ENCODE measurements at regions not wholly inside any gene's neighbourhood (a gene's known extent, or its start where the extent isn't known, plus 50 kb on each side); places are given as distances from the start of the nearest gene placed in this dataset.

DNA sequence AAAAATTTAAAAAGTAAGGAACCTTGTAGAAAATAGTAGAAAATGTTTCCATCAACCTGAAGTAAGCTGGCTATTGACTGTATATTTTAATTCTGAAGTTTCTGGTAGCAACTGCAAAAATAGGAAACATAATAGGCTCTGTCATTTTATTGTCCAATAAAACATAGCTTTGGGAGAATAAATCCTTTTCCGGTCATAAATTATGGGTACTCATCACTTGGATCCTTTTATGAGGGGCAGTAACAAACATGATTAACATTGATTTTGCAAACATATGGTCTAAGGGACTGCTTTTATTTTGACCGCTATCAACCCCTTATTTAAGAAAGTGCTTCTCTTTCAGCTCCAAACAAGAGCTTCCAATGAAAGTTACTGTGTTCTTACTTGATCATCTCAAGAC lies 495.9 kb upstream of the ANKRD30A start:
- Histone ChIP-seq H3K27me3 (ENCODE audit: control insufficient read depth in 2 of 2, insufficient read depth in 2 of 2, low read length in 2 of 2) (no peaks in the 10 kb centered on the region), H3K9me3 (ENCODE audit: control insufficient read depth in 2 of 2, low read length in 2 of 2) (peaks cover 2 to 4% of the 10 kb centered on the region in 2 donors), H3K4me3 (ENCODE audit: low read length in 2 of 2) (no peak overlapping the region), H3K9ac (ENCODE audit: low read depth in 1 of 2, low read length in 2 of 2) (no peak overlapping the region), H3K36me3 (ENCODE audit: control insufficient read depth in 2 of 2, insufficient read depth in 2 of 2, low read length in 2 of 2) (no peaks in the 10 kb centered on the region), H3K27ac (ENCODE audit: low read depth in 2 of 2, low read length in 2 of 2) (no peak overlapping the region), H3K4me1 (ENCODE audit: control insufficient read depth in 2 of 2, insufficient read depth in 2 of 2, low read length in 2 of 2) (no peaks in the 10 kb centered on the region)

DNA sequence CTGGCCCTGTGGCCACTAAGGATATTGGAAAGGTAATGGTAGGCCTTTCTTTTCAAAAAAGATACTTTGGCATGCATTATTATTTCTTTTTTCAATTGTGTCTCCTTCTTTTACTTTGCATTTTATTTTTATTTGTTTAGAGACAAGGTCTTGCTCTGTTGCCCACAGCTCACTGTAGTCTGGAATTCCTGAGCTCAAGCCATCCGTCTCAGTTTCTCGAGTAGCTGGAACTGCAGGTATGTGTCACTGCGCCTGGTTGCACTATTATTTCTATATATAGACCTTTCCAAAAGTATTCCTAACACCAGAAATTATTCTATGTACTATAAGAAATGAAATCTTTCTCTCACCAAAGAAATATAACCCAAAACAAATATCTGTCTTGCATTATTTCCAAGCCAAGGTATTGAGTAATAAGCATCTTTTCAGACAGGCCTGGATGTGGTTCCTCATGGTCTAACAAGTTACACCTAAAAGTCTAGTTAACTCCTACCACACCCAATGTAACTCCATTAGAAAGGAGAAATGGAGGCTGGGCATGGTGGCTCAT lies 500.8 kb upstream of the ANKRD30A start:
- Histone ChIP-seq H3K4me1 (ENCODE audit: control insufficient read depth in 2 of 2, insufficient read depth in 2 of 2, low read length in 2 of 2) (no peaks in the 10 kb centered on the region), H3K27me3 (ENCODE audit: control insufficient read depth in 2 of 2, insufficient read depth in 2 of 2, low read length in 2 of 2) (no peaks in the 10 kb centered on the region), H3K36me3 (ENCODE audit: control insufficient read depth in 2 of 2, insufficient read depth in 2 of 2, low read length in 2 of 2) (no peaks in the 10 kb centered on the region), H3K9ac (ENCODE audit: low read depth in 1 of 2, low read length in 2 of 2) (no peak overlapping the region), H3K4me3 (ENCODE audit: low read length in 2 of 2) (no peak overlapping the region), H3K27ac (ENCODE audit: low read depth in 2 of 2, low read length in 2 of 2) (no peak overlapping the region), H3K9me3 (ENCODE audit: control insufficient read depth in 2 of 2, low read length in 2 of 2) (peaks cover 2 to 4% of the 10 kb centered on the region in 2 donors)

GRCh38 chr10:36621346-36621745 lies 504.1 kb upstream of the ANKRD30A start:
- Histone ChIP-seq H3K4me1 (ENCODE audit: control insufficient read depth in 2 of 2, insufficient read depth in 2 of 2, low read length in 2 of 2) (no peaks in the 10 kb centered on the region), H3K4me3 (ENCODE audit: low read length in 2 of 2) (no peak overlapping the region), H3K9me3 (ENCODE audit: control insufficient read depth in 2 of 2, low read length in 2 of 2) (peaks cover 0 to 4% of the 10 kb centered on the region in 2 donors), H3K27me3 (ENCODE audit: control insufficient read depth in 2 of 2, insufficient read depth in 2 of 2, low read length in 2 of 2) (no peaks in the 10 kb centered on the region), H3K9ac (ENCODE audit: low read depth in 1 of 2, low read length in 2 of 2) (no peak overlapping the region), H3K27ac (ENCODE audit: low read depth in 2 of 2, low read length in 2 of 2) (no peak overlapping the region), H3K36me3 (ENCODE audit: control insufficient read depth in 2 of 2, insufficient read depth in 2 of 2, low read length in 2 of 2) (no peaks in the 10 kb centered on the region)

- H3K4me3 ChIP-seq (ENCODE audit: low read length in 2 of 2), result no peak overlapping the region
- H3K36me3 ChIP-seq (ENCODE audit: control insufficient read depth in 2 of 2, insufficient read depth in 2 of 2, low read length in 2 of 2), result no peaks in the 10 kb centered on the region
Observed at GRCh38 chr10:36612436-36612835, 513.0 kb upstream of the ANKRD30A start.

DNA sequence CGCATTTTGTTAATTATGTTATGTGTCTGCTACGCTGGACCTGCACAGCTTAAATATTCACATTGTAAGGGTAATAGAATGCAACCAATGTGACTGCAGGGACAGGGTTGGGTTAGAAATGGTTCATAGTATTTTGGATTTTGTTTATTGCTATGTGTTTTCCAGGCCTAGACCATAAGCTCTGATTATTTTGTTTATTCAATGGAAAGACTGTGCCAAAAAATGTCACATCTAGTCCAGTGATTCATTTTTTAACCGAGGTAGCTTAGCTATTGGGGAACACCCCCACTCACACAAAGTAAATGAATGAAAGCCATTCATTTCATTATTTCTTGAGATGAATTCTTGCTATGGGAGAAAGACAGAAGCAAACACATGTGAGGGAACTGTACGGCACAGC lies 516.5 kb upstream of the ANKRD30A start:
- H3K9ac ChIP-seq (ENCODE audit: low read depth in 1 of 2, low read length in 2 of 2), result no peak overlapping the region

More at GRCh38 chr10:36612436-36612835, 513.0 kb upstream of the ANKRD30A start:
- H3K27me3 ChIP-seq (ENCODE audit: control insufficient read depth in 2 of 2, insufficient read depth in 2 of 2, low read length in 2 of 2), result no peaks in the 10 kb centered on the region
- no peak overlapping the region for H3K27ac ChIP-seq (ENCODE audit: low read depth in 2 of 2, low read length in 2 of 2)
- H3K9ac ChIP-seq (ENCODE audit: low read depth in 1 of 2, low read length in 2 of 2), result no peak overlapping the region
- no peaks in the 10 kb centered on the region for H3K9me3 ChIP-seq (ENCODE audit: control insufficient read depth in 2 of 2, low read length in 2 of 2)
- no peaks in the 10 kb centered on the region for H3K4me1 ChIP-seq (ENCODE audit: control insufficient read depth in 2 of 2, insufficient read depth in 2 of 2, low read length in 2 of 2)

DNA sequence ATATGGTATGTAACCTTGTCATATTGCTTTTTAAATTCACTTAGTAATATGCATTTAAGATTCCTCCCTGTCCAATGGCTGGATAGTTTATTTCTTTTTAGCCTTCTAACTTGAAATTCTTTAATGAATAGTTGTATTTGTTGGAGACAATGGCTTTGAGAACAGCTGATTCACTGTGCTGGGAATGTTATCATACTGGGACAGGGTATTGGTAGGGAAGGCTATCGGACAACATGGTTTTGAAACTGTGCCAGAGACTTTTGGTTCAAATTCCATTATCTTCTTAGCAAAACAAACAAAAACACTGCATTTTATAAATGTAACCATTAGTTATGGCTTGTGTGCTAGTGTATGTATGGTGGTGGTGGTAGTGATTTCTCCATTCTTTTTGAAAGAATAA lies 517.1 kb upstream of the ANKRD30A start:
- H3K36me3 ChIP-seq (ENCODE audit: control insufficient read depth in 2 of 2, insufficient read depth in 2 of 2, low read length in 2 of 2), result no peaks in the 10 kb centered on the region
- H3K27ac ChIP-seq (ENCODE audit: low read depth in 2 of 2, low read length in 2 of 2), result no peak overlapping the region
- no peaks in the 10 kb centered on the region for H3K9me3 ChIP-seq (ENCODE audit: control insufficient read depth in 2 of 2, low read length in 2 of 2)
- no peaks in the 10 kb centered on the region for H3K4me1 ChIP-seq (ENCODE audit: control insufficient read depth in 2 of 2, insufficient read depth in 2 of 2, low read length in 2 of 2)
- H3K4me3 ChIP-seq (ENCODE audit: low read length in 2 of 2), result no peak overlapping the region
- H3K27me3 ChIP-seq (ENCODE audit: control insufficient read depth in 2 of 2, insufficient read depth in 2 of 2, low read length in 2 of 2), result no peaks in the 10 kb centered on the region
- no peak overlapping the region for H3K9ac ChIP-seq (ENCODE audit: low read depth in 1 of 2, low read length in 2 of 2)

More for the DNA sequence above, 516.5 kb upstream of the ANKRD30A start:
- H3K27ac ChIP-seq (ENCODE audit: low read depth in 2 of 2, low read length in 2 of 2), result no peak overlapping the region
- no peak overlapping the region for H3K4me3 ChIP-seq (ENCODE audit: low read length in 2 of 2)
- no peaks in the 10 kb centered on the region for H3K9me3 ChIP-seq (ENCODE audit: control insufficient read depth in 2 of 2, low read length in 2 of 2)
- H3K27me3 ChIP-seq (ENCODE audit: control insufficient read depth in 2 of 2, insufficient read depth in 2 of 2, low read length in 2 of 2), result no peaks in the 10 kb centered on the region
- H3K4me1 ChIP-seq (ENCODE audit: control insufficient read depth in 2 of 2, insufficient read depth in 2 of 2, low read length in 2 of 2), result no peaks in the 10 kb centered on the region
- H3K36me3 ChIP-seq (ENCODE audit: control insufficient read depth in 2 of 2, insufficient read depth in 2 of 2, low read length in 2 of 2), result no peaks in the 10 kb centered on the region

DNA sequence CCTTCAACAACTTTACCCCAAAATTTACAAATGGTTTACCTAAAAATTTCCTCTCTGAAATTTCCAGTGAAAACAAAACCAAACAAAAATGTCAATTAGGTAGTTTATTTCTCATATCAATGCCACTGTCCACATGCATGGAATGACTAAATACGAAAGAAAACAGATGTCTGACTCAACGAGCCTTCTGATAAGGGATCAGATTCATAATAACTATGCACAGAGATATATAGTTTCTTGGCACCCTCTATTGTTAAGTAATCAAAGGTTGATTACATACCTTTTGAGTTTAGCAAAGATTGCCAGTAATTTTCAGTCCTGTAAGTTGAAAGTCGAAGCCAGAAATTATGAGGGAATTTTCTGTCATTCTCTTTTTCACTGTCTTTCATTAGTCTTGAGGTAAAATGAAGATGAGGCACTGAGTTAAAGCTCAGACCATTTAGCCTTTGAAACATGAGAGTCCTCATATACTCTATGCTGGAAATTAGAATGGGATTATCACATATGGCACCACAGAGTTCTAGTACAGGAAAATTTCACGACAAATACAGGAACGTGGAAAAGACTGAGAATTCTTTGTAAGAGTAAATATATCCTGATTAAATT lies 519.1 kb upstream of the ANKRD30A start:
- Histone ChIP-seq H3K4me3 (ENCODE audit: low read length in 2 of 2) (no peak overlapping the region), H3K4me1 (ENCODE audit: control insufficient read depth in 2 of 2, insufficient read depth in 2 of 2, low read length in 2 of 2) (no peaks in the 10 kb centered on the region), H3K9me3 (ENCODE audit: control insufficient read depth in 2 of 2, low read length in 2 of 2) (no peaks in the 10 kb centered on the region), H3K27me3 (ENCODE audit: control insufficient read depth in 2 of 2, insufficient read depth in 2 of 2, low read length in 2 of 2) (no peaks in the 10 kb centered on the region), H3K27ac (ENCODE audit: low read depth in 2 of 2, low read length in 2 of 2) (no peak overlapping the region), H3K9ac (ENCODE audit: low read depth in 1 of 2, low read length in 2 of 2) (no peak overlapping the region), H3K36me3 (ENCODE audit: control insufficient read depth in 2 of 2, insufficient read depth in 2 of 2, low read length in 2 of 2) (no peaks in the 10 kb centered on the region)

DNA sequence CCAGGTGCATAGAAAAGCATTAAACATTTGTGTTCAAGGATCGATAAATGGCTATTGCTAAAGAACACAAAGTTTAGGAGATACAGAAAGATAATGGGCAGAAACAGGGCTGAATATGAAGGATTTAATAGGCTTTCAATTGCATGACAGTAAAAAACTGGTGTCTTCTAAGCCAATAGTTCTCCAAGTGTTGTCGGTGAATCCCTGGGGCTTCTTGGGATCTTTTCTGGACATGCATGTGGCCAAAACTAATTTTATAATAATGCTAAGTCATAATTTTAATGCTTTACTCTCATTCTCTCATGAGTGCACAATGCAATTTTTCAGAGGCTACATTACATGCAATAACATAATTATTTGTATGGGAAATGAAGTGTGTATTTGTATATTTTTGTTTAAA lies 521.1 kb upstream of the ANKRD30A start:
- H3K9me3 ChIP-seq (ENCODE audit: control insufficient read depth in 2 of 2, low read length in 2 of 2), result no peaks in the 10 kb centered on the region
- H3K4me3 ChIP-seq (ENCODE audit: low read length in 2 of 2), result no peak overlapping the region
- no peak overlapping the region for H3K9ac ChIP-seq (ENCODE audit: low read depth in 1 of 2, low read length in 2 of 2)
- no peak overlapping the region for H3K27ac ChIP-seq (ENCODE audit: low read depth in 2 of 2, low read length in 2 of 2)
- H3K4me1 ChIP-seq (ENCODE audit: control insufficient read depth in 2 of 2, insufficient read depth in 2 of 2, low read length in 2 of 2), result no peaks in the 10 kb centered on the region
- no peaks in the 10 kb centered on the region for H3K27me3 ChIP-seq (ENCODE audit: control insufficient read depth in 2 of 2, insufficient read depth in 2 of 2, low read length in 2 of 2)
- H3K36me3 ChIP-seq (ENCODE audit: control insufficient read depth in 2 of 2, insufficient read depth in 2 of 2, low read length in 2 of 2), result no peaks in the 10 kb centered on the region

- no peaks in the 10 kb centered on the region for H3K9me3 ChIP-seq (ENCODE audit: control insufficient read depth in 2 of 2, low read length in 2 of 2)
- H3K27ac ChIP-seq (ENCODE audit: low read depth in 2 of 2, low read length in 2 of 2), result no peak overlapping the region
- H3K9ac ChIP-seq (ENCODE audit: low read depth in 1 of 2, low read length in 2 of 2), result no peak overlapping the region
- no peaks in the 10 kb centered on the region for H3K27me3 ChIP-seq (ENCODE audit: control insufficient read depth in 2 of 2, insufficient read depth in 2 of 2, low read length in 2 of 2)
- no peaks in the 10 kb centered on the region for H3K4me1 ChIP-seq (ENCODE audit: control insufficient read depth in 2 of 2, insufficient read depth in 2 of 2, low read length in 2 of 2)
- no peaks in the 10 kb centered on the region for H3K36me3 ChIP-seq (ENCODE audit: control insufficient read depth in 2 of 2, insufficient read depth in 2 of 2, low read length in 2 of 2)
- H3K4me3 ChIP-seq (ENCODE audit: low read length in 2 of 2), result no peak overlapping the region
Observed at GRCh38 chr10:36603688-36604087, 521.7 kb upstream of the ANKRD30A start.

GRCh38 chr10:36602374-36602773 lies 523.0 kb upstream of the ANKRD30A start:
- no peak overlapping the region for H3K9ac ChIP-seq (ENCODE audit: low read depth in 1 of 2, low read length in 2 of 2)
- H3K9me3 ChIP-seq (ENCODE audit: control insufficient read depth in 2 of 2, low read length in 2 of 2), result no peaks in the 10 kb centered on the region
- H3K27me3 ChIP-seq (ENCODE audit: control insufficient read depth in 2 of 2, insufficient read depth in 2 of 2, low read length in 2 of 2), result no peaks in the 10 kb centered on the region
- H3K4me3 ChIP-seq (ENCODE audit: low read length in 2 of 2), result no peak overlapping the region
- H3K27ac ChIP-seq (ENCODE audit: low read depth in 2 of 2, low read length in 2 of 2), result no peak overlapping the region
- no peaks in the 10 kb centered on the region for H3K36me3 ChIP-seq (ENCODE audit: control insufficient read depth in 2 of 2, insufficient read depth in 2 of 2, low read length in 2 of 2)
- no peaks in the 10 kb centered on the region for H3K4me1 ChIP-seq (ENCODE audit: control insufficient read depth in 2 of 2, insufficient read depth in 2 of 2, low read length in 2 of 2)
